GM12878 (cell line): ENCODE measurements at regions not wholly inside any gene's neighbourhood (a gene's known extent, or its start where the extent isn't known, plus 50 kb on each side); places are given as distances from the start of the nearest gene placed in this dataset.

Experiments
- CREM ChIP-seq: IDR thresholded peaks from 2 replicates; pipeline ENCODE4 v1.6.1; 2014; ENCODE audit warnings: antibody characterized with exemption, low read depth
- E2F8 ChIP-seq: fragments of 450-650 bp; IDR thresholded peaks from 2 replicates; pipeline ENCODE4 v1.6.1; 2018; ENCODE audit warnings: mild to moderate bottlenecking, low read depth, moderate library complexity; ENCODE audit not compliant: partially characterized antibody
- EGR1 ChIP-seq, 2 experiments: IDR thresholded peaks; 1 replicate in 1 of 2; 2 replicates in 1 of 2; pipeline ENCODE4 v1.6.1; 2011 to 2012; ENCODE audit warnings: low read depth in 2 of 2, low read length in 2 of 2, borderline replicate concordance in 1 of 2, mild to moderate bottlenecking in 1 of 2, moderate library complexity in 1 of 2
- FOS ChIP-seq: IDR thresholded peaks from 3 replicates; pipeline ENCODE4 v1.6.1; 2011; ENCODE audit warnings: borderline replicate concordance; ENCODE audit not compliant: insufficient read length; ENCODE audit errors: extremely low read depth
- MTA2 ChIP-seq: fragments of 450-650 bp; IDR thresholded peaks from 2 replicates; pipeline ENCODE4 v1.6.1; 2016; ENCODE audit warnings: low read depth, mild to moderate bottlenecking, moderate library complexity
- MXI1 ChIP-seq: fragments of 150-350 bp; IDR thresholded peaks from 2 replicates; pipeline ENCODE4 v1.6.1; 2011; ENCODE audit warnings: low read depth, mild to moderate bottlenecking, inconsistent platforms, low read length, improper control_type of control experiment
- PBX3 ChIP-seq: IDR thresholded peaks from 2 replicates; pipeline ENCODE4 v1.6.1; 2011; ENCODE audit warnings: mild to moderate bottlenecking, low read depth, low read length, moderate library complexity; ENCODE audit not compliant: insufficient replicate concordance
- PML ChIP-seq: IDR thresholded peaks from 2 replicates; pipeline ENCODE4 v1.6.1; 2012; ENCODE audit warnings: low read length, inconsistent platforms
- POU2F2 ChIP-seq: IDR thresholded peaks from 3 replicates; pipeline ENCODE4 v1.6.1; 2011; ENCODE audit warnings: low read depth, mild to moderate bottlenecking, low read length, borderline replicate concordance
- RUNX3 ChIP-seq: IDR thresholded peaks from 2 replicates; pipeline ENCODE4 v1.6.1; 2012; ENCODE audit warnings: low read length, inconsistent platforms
- TAF1 ChIP-seq: IDR thresholded peaks from 2 replicates; pipeline ENCODE4 v1.6.1; 2011; ENCODE audit warnings: mild to moderate bottlenecking, low read depth, low read length, borderline replicate concordance
- TCF7 ChIP-seq: IDR thresholded peaks from 2 replicates; pipeline ENCODE4 v1.6.1; 2014; ENCODE audit warnings: antibody characterized with exemption, borderline replicate concordance
- USF1 ChIP-seq: IDR thresholded peaks from 2 replicates; pipeline ENCODE4 v1.6.1; 2011; ENCODE audit warnings: borderline replicate concordance, low read depth, mild to moderate bottlenecking, moderate library complexity, mixed read lengths, low read length; ENCODE audit not compliant: insufficient read depth; ENCODE audit errors: extremely low read length
- ZBTB4 ChIP-seq: fragments of 450-650 bp; formaldehyde crosslinking; IDR thresholded peaks from 2 replicates; pipeline ENCODE4 v1.4.0; 2022; ENCODE audit warnings: mild to moderate bottlenecking, moderate library complexity
- ZNF622 ChIP-seq: fragments of 450-650 bp; IDR thresholded peaks from 2 replicates; pipeline ENCODE4 v1.6.1; 2017; ENCODE audit warnings: mild to moderate bottlenecking, inconsistent platforms
- ZSCAN29 ChIP-seq: fragments of 450-650 bp; IDR thresholded peaks from 2 replicates; pipeline ENCODE4 v1.6.1; 2017; ENCODE audit warnings: mild to moderate bottlenecking, moderate library complexity

DNA sequence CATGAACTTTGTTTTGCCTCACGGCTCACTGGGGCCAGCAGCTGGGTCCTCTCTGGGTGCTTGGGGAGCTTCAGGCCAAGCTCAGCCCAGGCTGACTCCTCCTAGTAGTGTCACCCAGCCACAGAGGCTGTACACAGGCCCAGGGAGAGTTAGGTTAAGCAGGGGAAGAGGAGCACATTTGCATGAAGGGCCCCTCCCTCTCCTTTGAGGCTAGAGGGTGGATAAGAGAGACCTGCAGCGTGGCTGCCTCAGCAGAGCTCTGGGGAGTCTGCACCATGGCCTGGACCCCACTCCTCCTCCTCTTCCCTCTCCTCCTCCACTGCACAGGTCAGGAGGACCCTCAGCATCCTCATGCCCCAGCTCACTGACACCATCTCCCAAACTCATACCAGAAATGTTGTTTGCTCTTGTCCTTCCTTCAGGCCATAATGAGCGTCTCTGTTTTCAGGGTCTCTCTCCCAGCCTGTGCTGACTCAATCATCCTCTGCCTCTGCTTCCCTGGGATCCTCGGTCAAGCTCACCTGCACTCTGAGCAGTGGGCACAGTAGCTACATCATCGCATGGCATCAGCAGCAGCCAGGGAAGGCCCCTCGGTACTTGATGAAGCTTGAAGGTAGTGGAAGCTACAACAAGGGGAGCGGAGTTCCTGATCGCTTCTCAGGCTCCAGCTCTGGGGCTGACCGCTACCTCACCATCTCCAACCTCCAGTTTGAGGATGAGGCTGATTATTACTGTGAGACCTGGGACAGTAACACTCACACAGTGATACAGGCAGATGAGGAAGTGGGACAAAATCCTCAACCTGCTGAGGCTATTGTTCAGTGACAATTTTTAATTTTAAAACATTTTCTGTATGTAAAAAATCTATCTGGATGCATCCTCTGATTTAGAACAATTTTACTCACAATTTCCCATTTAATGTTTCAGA, 82.4 kb upstream of the VPREB1 start (continued):
- TF ChIP-seq E2F8 (no peak), POU2F2 (peak; percentile 95; the same call in 2 of the 3 replicates), ZBTB4 (CRISPR knock-in tag) (no peak), PML (no peak), ZSCAN29 (no peak), TAF1 (peak; percentile 54; the same call in 1 of the 2 replicates), ZNF622 (no peak), MXI1 (0 out of 2 replicates have a peak, but pooled peaks have one; percentile 7), PBX3 (no peak), USF1 (no peak), CREM (no peak), FOS (no peak), RUNX3 (peak; percentile 19; the same call in 1 of the 2 replicates), TCF7 (no peak), MTA2 (no peak), EGR1 (IDR thresholded peaks at IDR 0.05; ENCODE audit: borderline replicate concordance in 1 of 2, low read depth in 2 of 2, low read length in 2 of 2) (no peak)
